IPS DF 6.9 (cell line): ENCODE measurements at regions not wholly inside any gene's neighbourhood (a gene's known extent, or its start where the extent isn't known, plus 50 kb on each side); places are given as distances from the start of the nearest gene placed in this dataset.
"Not testable (repeated sequence)": the region's sequence is repeated elsewhere in the genome, so short reads cannot be mapped to it uniquely, and the experiment has no call there.

ENCODE experiments used
- DNase-seq: peaks from one replicate; pipeline ENCODE4 v3.0.0-alpha.2; 2013; ENCODE audit warnings: low read depth, low spot score
- H3K27ac ChIP-seq: one replicate; pipeline ENCODE4 v1.5.1; 2013; ENCODE audit warnings: low read length, control low read depth
- H3K27me3 ChIP-seq: 2 replicates; pipeline ENCODE4 v1.6.1; 2013; ENCODE audit warnings: mild to moderate bottlenecking, low read length; ENCODE audit not compliant: control insufficient read depth, insufficient read depth
- H3K36me3 ChIP-seq: 2 replicates; pipeline ENCODE4 v1.6.1; 2013; ENCODE audit warnings: low read length; ENCODE audit not compliant: control insufficient read depth, insufficient read depth
- H3K4me1 ChIP-seq: 2 replicates; pipeline ENCODE4 v1.6.1; 2013; ENCODE audit warnings: low read length; ENCODE audit not compliant: control insufficient read depth, insufficient read depth
- H3K4me3 ChIP-seq: 2 replicates; pipeline ENCODE4 v1.5.1; 2013; ENCODE audit warnings: mild to moderate bottlenecking, low read length
- H3K9me3 ChIP-seq: 2 replicates; pipeline ENCODE4 v1.6.1; 2013; ENCODE audit warnings: low read length, inconsistent platforms; ENCODE audit not compliant: control insufficient read depth, insufficient read depth
- WGBS: extraction: QIAGEN DNeasy Blood & Tissue Kit; methylation state at CpG from one replicate; pipeline ENCODE4 v1.1.7; 2013; ENCODE audit warnings: mixed read lengths, missing lambda C conversion rate; ENCODE audit not compliant: insufficient read length, insufficient coverage; 5-methylcytosine and 5-hydroxymethylcytosine counted together

DNA sequence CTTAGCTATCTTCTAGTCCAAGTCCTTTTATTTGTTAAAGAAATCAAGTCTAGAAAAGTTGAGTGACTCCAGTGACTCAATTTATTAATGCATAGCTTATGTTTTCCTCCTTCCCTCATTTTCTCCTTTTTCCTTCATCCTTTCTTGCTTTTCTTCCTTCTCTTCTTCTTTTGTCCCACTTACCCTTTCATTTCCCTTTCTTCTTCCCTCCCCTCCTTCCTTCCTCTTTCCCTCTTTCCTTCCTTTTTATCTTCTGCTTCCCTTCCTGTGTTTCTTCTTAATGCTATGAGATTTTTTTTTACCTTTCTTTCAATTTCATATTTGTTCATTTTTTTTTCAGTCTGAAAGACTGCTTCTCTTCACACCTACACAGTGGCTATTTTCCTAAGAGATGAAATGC lies 555.5 kb downstream of the PIK3C3 start:
- Histone ChIP-seq H3K27ac (no peak overlapping the region), H3K4me3 (no peak overlapping the region)
- DNase-seq = no peak

DNA sequence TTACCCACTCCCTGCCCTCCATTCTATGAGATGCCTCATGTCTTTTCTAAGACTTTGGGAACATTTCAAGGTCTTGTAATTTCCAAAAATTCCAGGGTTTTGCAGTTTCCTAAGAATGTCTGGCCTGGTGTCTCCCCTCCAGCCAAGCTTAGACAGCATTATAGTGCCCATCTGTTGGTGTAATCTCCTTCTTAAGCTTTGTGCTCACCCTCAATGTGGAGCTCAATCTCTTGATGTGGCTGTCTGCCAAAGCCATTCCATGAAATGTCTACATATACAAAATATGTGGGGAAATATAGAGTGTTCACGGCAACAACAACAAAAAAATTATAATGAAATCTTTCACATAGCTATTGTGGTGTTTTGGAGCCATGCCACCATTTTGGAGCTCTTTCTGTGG lies 558.4 kb downstream of the PIK3C3 start:
- no CpG with 5 or more reads among the region's 1 CpG for WGBS

More for the DNA sequence above, 555.5 kb downstream of the PIK3C3 start:
- H3K4me1 ChIP-seq = no peaks in the 10 kb centered on the region
- H3K27me3 ChIP-seq = no peaks in the 10 kb centered on the region
- H3K36me3 ChIP-seq = no peaks in the 10 kb centered on the region
- H3K9me3 ChIP-seq = no peaks in the 10 kb centered on the region

DNA sequence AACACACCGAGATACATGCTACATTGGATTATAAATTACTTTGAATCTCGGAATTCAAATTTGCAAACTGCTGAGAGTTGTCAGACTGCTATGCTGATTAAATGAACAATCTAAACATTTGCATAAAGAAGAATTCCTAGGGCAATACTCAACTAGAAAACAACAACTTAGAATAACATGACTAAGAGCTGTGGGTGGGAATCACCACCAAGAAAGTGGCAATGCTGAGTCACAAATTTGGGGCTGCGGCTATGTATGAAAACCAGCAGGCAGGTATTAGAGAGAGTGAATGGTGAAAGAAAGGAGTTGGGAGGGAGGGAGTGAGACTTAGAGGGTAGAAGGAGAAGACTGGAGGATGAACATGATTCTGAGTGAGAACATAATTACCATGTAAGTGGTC lies 559.5 kb downstream of the PIK3C3 start:
- Histone ChIP-seq H3K27me3 (no peaks in the 10 kb centered on the region), H3K4me1 (no peaks in the 10 kb centered on the region), H3K27ac (no peak overlapping the region), H3K36me3 (no peaks in the 10 kb centered on the region), H3K9me3 (no peaks in the 10 kb centered on the region), H3K4me3 (no peak overlapping the region)
- DNase-seq = no peak
- WGBS = no CpG with 5 or more reads among the region's 3 CpGs

More for the DNA sequence above, 558.4 kb downstream of the PIK3C3 start:
- Histone ChIP-seq H3K4me3 (no peak overlapping the region), H3K9me3 (no peaks in the 10 kb centered on the region), H3K36me3 (no peaks in the 10 kb centered on the region), H3K4me1 (no peaks in the 10 kb centered on the region), H3K27me3 (no peaks in the 10 kb centered on the region), H3K27ac (no peak overlapping the region)
- no peak for DNase-seq

DNA sequence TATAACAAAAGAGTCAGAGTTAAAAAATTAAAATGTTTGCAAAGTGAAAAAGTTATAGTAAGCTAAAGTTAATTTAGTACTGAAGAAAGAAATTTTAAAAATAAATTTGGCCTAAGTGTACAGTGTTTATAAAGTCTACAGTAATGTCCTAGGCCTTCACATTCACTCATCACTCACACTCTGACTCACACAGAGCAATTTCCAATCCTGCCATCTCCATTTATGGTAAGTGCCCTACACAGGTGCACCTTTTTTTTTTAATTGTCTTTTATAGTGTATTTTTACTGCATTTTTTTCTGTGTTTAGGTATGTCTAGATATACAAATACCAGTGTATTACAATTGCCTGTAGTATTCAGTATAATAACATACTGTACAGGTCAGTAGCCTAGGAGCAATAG lies 562.9 kb downstream of the PIK3C3 start:
- Histone ChIP-seq H3K9me3 (no peaks in the 10 kb centered on the region), H3K27ac (no peak overlapping the region), H3K36me3 (no peaks in the 10 kb centered on the region), H3K27me3 (no peaks in the 10 kb centered on the region), H3K4me3 (no peak overlapping the region), H3K4me1 (no peaks in the 10 kb centered on the region)
- no peak for DNase-seq

DNA sequence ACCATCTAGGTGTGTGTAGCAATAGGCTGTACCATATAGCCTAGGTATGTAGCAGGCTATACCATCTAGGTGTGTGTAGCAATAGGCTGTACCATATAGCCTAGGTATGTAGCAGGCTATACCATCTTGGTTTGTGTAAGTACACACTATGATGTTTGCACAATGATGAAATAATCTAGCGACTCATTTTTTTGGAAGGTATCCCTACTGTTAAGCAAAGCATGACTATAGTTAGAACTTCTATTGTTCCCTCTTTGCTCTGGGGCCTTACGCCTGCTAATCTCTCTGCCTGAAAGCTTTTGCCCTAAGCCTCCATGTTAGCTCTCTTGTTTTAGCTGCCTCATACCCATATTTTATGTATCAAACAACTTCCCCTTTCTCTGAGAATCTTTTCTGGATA lies 563.3 kb downstream of the PIK3C3 start:
- H3K9me3 ChIP-seq, H3K27ac ChIP-seq, H3K27me3 ChIP-seq, DNase-seq, H3K4me3 ChIP-seq, H3K4me1 ChIP-seq, H3K36me3 ChIP-seq: not testable (repeated sequence)
- WGBS = no CpG with 5 or more reads among the region's 2 CpGs

DNA sequence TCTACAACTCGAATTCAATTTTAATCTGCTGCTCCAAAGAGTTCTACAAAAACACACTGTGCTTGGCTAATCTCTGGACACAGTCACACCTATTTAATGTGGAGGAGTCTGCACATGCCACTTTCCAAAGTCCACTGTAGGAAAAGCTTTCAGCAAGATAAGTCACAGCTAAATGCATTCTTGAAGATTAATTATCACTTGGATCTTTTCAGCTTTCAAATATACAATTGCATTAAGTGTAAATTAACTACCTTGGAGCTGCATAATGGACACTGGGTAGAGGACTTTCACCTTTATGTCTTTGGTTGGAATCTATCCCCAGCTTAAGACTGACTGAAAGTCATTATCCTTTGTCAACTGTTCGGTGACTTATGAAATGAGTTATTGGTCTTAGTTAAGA lies 565.1 kb downstream of the PIK3C3 start:
- DNase-seq = no peak
- WGBS = 100% methylated on average over 1 of the region's 2 CpGs
- Histone ChIP-seq H3K27ac (no peak overlapping the region), H3K9me3 (no peaks in the 10 kb centered on the region), H3K36me3 (no peaks in the 10 kb centered on the region), H3K4me1 (no peaks in the 10 kb centered on the region), H3K27me3 (no peaks in the 10 kb centered on the region), H3K4me3 (no peak overlapping the region)

DNA sequence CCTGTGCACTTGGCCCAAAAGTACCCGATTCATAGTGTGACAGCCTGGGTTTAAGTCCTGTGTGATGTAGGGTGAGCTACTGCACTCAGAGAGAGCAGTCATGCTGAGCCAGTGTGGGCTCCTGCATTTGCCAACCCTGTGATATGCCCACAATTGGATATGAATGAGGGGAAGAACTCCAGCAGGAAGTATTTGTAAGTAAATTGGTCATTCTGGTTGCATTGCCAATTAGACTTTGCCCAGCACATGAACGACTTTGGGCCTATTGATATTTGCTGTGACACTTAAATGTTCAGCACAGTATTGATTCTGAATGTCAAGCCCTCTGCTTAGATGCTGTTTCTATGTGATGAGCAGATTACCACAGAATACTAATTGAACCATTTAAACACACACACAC lies 570.9 kb downstream of the PIK3C3 start:
- no peak for DNase-seq
- no peaks in the 10 kb centered on the region for H3K4me1 ChIP-seq
- no peak overlapping the region for H3K4me3 ChIP-seq
- no peaks in the 10 kb centered on the region for H3K27me3 ChIP-seq
- no peaks in the 10 kb centered on the region for H3K36me3 ChIP-seq
- no peak overlapping the region for H3K27ac ChIP-seq
- H3K9me3 ChIP-seq = no peaks in the 10 kb centered on the region
- no CpG with 5 or more reads among the region's 2 CpGs for WGBS

DNA sequence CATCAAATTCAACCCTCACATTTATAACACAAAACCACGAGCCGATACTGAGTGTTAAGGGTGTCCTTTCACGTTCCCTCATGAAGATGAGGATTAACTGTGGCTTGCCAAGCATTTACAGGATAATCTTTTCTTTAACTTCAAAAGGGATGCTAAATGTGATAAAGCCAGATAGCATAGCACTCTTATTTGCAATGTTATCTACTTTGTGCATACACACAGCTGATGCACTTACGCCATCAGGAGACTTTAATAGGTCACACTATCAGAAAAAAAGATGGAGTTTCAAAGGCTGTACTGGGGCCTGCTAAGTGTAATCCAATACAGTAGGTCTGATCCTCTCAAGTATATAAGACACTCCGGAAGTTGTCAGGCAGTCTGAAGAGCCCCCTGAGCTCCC lies 572.7 kb downstream of the PIK3C3 start:
- no CpG with 5 or more reads among the region's 5 CpGs for WGBS
- no peaks in the 10 kb centered on the region for H3K9me3 ChIP-seq
- DNase-seq = no peak
- no peaks in the 10 kb centered on the region for H3K4me1 ChIP-seq
- no peak overlapping the region for H3K27ac ChIP-seq
- no peaks in the 10 kb centered on the region for H3K27me3 ChIP-seq
- H3K4me3 ChIP-seq = no peak overlapping the region
- no peaks in the 10 kb centered on the region for H3K36me3 ChIP-seq

DNA sequence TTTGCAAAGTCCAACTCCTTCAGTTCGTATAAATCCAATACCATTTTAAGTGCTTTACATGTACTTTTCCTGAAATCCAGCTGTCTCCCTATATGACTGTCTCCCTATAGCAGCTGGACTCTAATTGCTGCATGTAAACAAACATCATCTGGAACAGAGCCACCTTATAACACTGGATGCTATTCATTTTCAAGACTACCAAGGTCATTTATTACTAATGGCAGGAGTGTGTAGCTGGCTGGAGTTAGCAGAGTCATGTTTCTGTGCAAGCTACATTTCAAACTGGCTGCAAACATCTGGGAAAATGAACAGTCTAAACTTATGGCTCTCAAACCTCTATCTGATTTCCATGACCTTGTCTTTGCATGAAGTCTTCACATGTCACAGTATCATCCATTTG lies 575.2 kb downstream of the PIK3C3 start:
- no peaks in the 10 kb centered on the region for H3K4me1 ChIP-seq
- H3K9me3 ChIP-seq = no peaks in the 10 kb centered on the region
- no CpG with 5 or more reads among the region's 1 CpG for WGBS
- DNase-seq = no peak
- no peaks in the 10 kb centered on the region for H3K36me3 ChIP-seq
- no peaks in the 10 kb centered on the region for H3K27me3 ChIP-seq
- H3K4me3 ChIP-seq = no peak overlapping the region
- no peak overlapping the region for H3K27ac ChIP-seq

DNA sequence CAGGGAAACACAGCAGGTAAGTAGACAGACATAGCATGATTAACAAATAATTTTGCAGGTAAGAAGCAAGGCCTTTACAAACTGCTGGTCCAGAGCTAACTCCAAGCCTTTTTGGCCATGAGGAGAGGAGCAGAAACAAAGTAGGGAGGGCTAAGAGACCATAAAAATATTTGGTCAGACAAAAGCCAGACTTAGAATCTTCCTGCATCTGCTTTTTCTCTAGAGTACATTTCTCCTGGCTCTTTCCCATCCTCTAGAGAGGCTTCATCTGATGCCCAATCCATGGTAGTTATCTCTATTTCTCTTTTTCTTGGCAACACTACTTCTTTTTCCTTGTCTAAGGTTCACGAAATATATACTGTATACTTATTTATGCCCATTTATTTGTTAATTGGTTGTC lies 577.1 kb downstream of the PIK3C3 start:
- Histone ChIP-seq H3K4me3 (no peak overlapping the region), H3K27ac (no peak overlapping the region), H3K36me3 (no peaks in the 10 kb centered on the region), H3K27me3 (no peaks in the 10 kb centered on the region), H3K9me3 (no peaks in the 10 kb centered on the region), H3K4me1 (no peaks in the 10 kb centered on the region)
- WGBS = no CpG with 5 or more reads among the region's 1 CpG
- no peak for DNase-seq

DNA sequence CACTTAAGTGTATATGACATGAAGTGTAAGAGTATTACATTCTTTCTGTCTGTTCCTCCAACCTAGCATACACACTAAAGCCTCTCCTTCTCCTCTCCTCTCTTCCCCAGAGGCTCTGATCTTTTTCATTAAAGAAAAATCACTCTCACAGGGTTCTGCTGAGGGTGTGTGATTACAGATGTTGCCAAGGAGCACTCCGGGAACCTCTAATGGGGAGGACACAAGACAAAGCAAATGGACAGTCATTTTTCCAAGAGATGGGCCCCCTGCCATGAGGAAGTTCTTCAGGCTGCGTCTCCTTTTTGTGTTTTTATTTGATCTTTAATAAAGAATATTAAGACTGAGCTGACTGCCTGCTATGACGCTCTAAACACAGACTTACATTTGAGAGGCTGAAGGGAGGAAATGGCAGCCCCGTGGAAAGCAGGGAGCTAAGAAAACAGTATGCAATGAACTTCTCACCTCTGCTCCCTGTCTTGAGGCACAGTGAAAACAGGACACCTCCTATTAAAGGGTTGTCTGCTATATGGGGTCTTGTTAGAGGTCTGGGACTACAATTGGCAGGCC lies 578.1 kb downstream of the PIK3C3 start:
- Histone ChIP-seq H3K9me3 (no peaks in the 10 kb centered on the region), H3K27ac (no peak overlapping the region), H3K27me3 (no peaks in the 10 kb centered on the region), H3K36me3 (no peaks in the 10 kb centered on the region), H3K4me1 (no peaks in the 10 kb centered on the region), H3K4me3 (no peak overlapping the region)
- whole genome bisulfite sequencing = no CpG with 5 or more reads among the region's 4 CpGs
- no peak for DNase-seq
